ENCODE measurements at regions not wholly inside any gene's neighbourhood (a gene's known extent, or its start where the extent isn't known, plus 50 kb on each side); places are given as distances from the start of the nearest gene placed in this dataset.
A peak's percentile ranks its signal among the peaks of the same experiment; 100 is the strongest.

DNA sequence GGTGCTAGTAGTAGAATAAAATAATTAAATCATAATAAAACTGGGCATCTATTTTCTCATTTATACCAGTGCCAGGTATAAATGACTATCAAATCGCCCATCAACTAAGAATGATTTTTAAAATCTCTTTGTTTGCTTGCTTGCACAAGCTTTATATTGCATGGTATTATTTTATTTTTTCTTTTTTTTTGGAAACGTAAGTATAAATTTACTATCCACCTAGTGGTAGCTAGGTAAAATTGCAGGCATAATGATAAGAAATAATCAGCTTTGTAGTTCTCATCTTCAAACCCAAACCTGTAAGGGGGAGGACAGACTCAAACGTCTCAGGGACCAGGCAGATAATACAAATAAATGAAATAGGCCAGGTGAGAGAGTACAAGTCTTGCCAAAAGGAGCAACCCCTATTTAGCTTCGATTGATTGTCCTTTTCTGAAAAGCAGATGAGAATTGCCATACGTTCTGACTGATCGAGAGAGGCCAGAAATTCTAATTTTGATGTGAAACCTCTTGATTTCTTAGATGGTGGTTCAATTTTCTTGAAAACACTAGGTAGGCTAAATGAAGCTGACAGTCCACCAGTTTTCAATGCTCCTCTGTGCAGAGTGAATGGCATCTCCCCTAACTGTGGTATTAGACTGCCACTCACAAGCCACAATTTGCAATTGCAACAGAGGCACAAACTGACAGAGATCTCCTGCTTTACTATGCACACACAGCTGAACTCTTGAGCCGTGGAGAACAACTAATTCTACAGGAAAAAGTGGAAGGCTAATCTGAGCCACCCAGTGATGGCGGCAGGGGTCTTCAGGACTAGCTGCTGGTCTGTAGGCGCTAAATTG lies 189.3 kb downstream of the DACT1 start:
- no peak overlapping the region for H3K4me3 ChIP-seq (replicated peaks; ENCODE audit: low read depth, low read length)
- no peak for DNase-seq (ENCODE audit: extremely low read depth, low read depth)
- TF ChIP-seq, protein P1, sequence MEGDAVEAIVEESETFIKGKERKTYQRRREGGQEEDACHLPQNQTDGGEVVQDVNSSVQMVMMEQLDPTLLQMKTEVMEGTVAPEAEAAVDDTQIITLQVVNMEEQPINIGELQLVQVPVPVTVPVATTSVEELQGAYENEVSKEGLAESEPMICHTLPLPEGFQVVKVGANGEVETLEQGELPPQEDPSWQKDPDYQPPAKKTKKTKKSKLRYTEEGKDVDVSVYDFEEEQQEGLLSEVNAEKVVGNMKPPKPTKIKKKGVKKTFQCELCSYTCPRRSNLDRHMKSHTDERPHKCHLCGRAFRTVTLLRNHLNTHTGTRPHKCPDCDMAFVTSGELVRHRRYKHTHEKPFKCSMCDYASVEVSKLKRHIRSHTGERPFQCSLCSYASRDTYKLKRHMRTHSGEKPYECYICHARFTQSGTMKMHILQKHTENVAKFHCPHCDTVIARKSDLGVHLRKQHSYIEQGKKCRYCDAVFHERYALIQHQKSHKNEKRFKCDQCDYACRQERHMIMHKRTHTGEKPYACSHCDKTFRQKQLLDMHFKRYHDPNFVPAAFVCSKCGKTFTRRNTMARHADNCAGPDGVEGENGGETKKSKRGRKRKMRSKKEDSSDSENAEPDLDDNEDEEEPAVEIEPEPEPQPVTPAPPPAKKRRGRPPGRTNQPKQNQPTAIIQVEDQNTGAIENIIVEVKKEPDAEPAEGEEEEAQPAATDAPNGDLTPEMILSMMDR (IDR thresholded peaks at IDR 0.05; ENCODE audit: low read depth, low read length, missing control alignments), result peak; percentile 12

DNA sequence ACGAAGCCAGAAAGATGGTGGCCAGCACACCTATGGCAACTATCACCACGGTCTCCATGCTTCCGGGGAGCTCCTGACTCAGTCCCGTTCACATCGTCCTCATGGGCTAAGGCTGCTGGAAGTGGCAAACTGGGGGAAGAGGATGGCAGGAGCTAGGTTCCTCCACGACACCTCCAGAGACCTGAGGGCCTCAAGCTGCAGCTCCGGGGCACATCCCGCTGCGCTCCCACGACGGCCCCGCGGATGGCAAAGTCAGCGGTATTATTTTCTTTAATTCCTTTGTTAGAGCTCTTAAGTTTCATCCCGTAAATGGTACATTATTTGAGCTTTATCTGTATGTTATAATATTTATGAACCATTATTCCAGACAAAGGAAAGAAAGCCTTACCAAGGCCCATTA lies 190.5 kb downstream of the DACT1 start:
- no peak overlapping the region for H3K4me3 ChIP-seq (replicated peaks; ENCODE audit: low read depth, low read length)
- no peak for DNase-seq (ENCODE audit: extremely low read depth, low read depth)
- TF ChIP-seq, protein P1 (IDR thresholded peaks at IDR 0.05; ENCODE audit: low read depth, low read length, missing control alignments), result no peak

DNA sequence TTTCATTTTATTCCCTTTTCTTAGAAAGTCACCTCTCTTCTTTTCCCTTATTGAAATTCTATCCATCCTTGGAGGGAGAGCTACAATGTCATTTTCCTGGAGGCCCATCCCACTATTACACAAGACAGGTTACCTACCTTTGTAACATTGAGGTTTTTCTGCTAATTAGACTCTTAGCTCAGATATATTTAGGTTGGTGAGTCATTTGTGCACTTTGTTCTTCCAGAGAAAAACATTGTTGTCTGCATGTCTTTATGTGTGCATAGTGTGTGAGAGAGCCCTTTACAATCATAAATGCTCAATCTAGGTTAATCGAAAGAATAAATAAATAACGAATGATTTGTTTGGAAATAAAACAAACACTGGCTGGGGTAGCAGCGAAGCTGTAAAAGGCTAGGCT lies 191.8 kb downstream of the DACT1 start:
- TF ChIP-seq, protein P1 (IDR thresholded peaks at IDR 0.05; ENCODE audit: low read depth, low read length, missing control alignments), result no peak
- no peak for DNase-seq (ENCODE audit: extremely low read depth, low read depth)
- H3K4me3 ChIP-seq (replicated peaks; ENCODE audit: low read depth, low read length), result no peak overlapping the region

DNA sequence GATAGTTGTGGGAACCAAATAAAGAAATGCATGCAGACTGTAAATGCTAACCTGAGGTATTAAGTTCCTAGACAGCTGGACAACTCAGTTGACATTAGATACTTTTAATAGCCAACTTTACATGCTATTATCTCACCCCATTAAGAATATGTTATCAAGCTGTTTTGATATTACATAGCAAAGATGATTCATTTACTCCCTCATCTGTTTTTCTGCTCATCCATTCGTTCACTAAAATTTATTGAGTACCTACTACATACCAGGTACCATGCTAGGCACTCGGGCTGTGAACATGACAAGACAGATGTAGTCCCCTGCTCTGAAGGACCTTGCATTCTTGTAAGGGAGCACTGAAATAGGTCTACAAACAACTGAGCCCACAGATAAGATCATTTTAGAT lies 192.4 kb downstream of the DACT1 start:
- TF ChIP-seq, protein P1 (IDR thresholded peaks at IDR 0.05; ENCODE audit: low read depth, low read length, missing control alignments), result no peak
- H3K4me3 ChIP-seq (replicated peaks; ENCODE audit: low read depth, low read length), result no peak overlapping the region
- DNase-seq (ENCODE audit: extremely low read depth, low read depth), result no peak

DNA sequence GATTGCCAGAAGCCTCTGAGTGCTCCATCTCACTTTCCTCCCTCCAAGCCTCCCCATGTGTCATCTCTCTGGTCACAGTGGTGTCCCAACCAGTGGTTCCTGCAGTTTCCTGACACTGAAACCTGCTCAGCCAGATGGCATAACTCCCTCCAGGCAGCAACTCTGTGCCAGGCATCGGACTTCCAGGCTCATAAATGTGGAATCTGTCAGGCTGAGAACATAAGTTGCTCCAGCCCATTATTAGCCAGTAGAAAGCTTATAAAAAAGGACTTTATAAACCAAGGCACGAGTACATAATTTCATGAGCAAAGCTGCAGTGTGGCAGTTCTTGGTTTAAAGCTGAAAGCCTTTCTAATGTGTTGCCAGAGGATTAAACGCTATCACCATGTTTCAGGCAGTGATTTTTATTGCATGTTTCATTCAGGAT lies 194.3 kb downstream of the DACT1 start:
- TF ChIP-seq, protein P1 (IDR thresholded peaks at IDR 0.05; ENCODE audit: low read depth, low read length, missing control alignments), result no peak
- no peak for DNase-seq (ENCODE audit: extremely low read depth, low read depth)
- no peak overlapping the region for H3K4me3 ChIP-seq (replicated peaks; ENCODE audit: low read depth, low read length)

DNA sequence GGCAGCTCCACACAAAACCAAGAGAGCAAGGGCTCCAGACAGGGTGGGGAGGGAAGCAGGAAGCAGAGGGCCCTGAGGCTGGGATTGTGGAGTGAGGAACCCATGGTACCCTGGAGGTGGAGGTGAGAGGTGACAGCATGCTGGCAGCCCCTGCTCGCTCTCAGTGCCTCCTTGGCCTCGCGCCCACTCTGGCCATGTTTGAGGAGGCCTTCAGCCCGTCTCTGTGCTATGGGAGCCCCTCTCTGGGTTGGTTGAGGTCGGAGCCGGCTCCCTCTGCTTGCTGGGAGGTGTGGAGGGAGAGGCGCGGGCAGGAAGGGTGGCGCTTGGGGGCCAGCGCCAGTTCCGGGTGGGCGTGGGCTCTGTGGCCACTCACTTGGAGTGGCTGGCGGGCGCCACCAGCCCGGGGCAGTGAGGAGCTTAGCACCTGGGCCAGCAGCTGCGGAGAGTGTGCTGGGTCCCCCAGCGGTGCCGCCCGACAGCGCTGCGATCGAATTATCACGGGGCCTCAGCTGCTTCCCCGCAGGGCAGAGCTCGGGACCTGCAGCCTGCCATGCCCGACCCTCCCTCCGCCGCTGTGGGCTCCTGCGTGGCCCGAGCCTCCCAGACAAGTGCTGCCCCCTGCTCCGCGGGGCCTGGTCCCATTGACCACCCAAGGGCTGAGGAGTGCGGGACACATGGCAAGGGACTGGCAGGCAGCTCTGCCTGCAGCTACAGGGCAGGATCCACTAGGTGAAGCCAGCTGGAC lies 196.0 kb downstream of the DACT1 start:
- TF ChIP-seq, protein P1 (IDR thresholded peaks at IDR 0.05; ENCODE audit: low read depth, low read length, missing control alignments), result no peak
- no peak for DNase-seq (ENCODE audit: extremely low read depth, low read depth)
- no peak overlapping the region for H3K4me3 ChIP-seq (replicated peaks; ENCODE audit: low read depth, low read length)
